ENCODE measurements at regions not wholly inside any gene's neighbourhood (a gene's known extent, or its start where the extent isn't known, plus 50 kb on each side); places are given as distances from the start of the nearest gene placed in this dataset.
A peak's percentile ranks its signal among the peaks of the same experiment; 100 is the strongest.

DNA sequence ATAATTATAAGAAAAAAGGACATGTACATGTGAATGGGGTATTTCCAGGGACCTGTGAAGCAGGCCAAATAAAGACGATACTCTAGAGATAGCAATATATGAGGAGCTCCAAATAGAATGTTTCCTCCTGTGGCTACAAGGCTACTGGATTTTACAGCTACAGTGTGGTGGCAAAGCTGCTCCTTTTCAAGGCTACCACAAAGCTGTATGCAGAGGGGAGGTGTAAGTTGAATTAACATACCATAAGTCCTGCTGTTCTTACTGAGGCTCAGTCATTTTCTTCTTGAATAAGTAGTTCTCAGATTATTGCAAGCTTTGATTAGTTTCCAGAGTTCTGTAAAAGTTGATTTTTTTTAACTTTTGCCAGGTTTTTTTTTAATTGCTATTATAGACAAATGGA, 1184.6 kb upstream of the EPHA6 start:
- Mint-ChIP-seq H3K9me3 (no peaks in the 10 kb centered on the region), H3K4me3 (no peak overlapping the region), H3K36me3 (no peaks in the 10 kb centered on the region), H3K27me3 (ENCODE audit: low read depth) (no peaks in the 10 kb centered on the region), H3K27ac (no peak overlapping the region), H3K4me1 (peaks cover 39% of the 10 kb centered on the region)
- TF ChIP-seq, protein P1, sequence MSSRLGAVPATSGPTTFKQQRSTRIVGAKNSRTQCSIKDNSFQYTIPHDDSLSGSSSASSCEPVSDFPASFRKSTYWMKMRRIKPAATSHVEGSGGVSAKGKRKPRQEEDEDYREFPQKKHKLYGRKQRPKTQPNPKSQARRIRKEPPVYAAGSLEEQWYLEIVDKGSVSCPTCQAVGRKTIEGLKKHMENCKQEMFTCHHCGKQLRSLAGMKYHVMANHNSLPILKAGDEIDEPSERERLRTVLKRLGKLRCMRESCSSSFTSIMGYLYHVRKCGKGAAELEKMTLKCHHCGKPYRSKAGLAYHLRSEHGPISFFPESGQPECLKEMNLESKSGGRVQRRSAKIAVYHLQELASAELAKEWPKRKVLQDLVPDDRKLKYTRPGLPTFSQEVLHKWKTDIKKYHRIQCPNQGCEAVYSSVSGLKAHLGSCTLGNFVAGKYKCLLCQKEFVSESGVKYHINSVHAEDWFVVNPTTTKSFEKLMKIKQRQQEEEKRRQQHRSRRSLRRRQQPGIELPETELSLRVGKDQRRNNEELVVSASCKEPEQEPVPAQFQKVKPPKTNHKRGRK (CRISPR knock-in tag; IDR thresholded peaks at IDR 0.05; ENCODE audit: borderline replicate concordance): no peak
- no peak for TF ChIP-seq FOXP1 (CRISPR knock-in tag; IDR thresholded peaks at IDR 0.05; ENCODE audit: borderline replicate concordance)
- no peak for TF ChIP-seq RORB (CRISPR knock-in tag; IDR thresholded peaks at IDR 0.05)
- TF ChIP-seq, protein P2, sequence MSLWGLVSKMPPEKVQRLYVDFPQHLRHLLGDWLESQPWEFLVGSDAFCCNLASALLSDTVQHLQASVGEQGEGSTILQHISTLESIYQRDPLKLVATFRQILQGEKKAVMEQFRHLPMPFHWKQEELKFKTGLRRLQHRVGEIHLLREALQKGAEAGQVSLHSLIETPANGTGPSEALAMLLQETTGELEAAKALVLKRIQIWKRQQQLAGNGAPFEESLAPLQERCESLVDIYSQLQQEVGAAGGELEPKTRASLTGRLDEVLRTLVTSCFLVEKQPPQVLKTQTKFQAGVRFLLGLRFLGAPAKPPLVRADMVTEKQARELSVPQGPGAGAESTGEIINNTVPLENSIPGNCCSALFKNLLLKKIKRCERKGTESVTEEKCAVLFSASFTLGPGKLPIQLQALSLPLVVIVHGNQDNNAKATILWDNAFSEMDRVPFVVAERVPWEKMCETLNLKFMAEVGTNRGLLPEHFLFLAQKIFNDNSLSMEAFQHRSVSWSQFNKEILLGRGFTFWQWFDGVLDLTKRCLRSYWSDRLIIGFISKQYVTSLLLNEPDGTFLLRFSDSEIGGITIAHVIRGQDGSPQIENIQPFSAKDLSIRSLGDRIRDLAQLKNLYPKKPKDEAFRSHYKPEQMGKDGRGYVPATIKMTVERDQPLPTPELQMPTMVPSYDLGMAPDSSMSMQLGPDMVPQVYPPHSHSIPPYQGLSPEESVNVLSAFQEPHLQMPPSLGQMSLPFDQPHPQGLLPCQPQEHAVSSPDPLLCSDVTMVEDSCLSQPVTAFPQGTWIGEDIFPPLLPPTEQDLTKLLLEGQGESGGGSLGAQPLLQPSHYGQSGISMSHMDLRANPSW (CRISPR knock-in tag; conservative IDR thresholded peaks at IDR 0.05; ENCODE audit: low read depth): no peak
- TF ChIP-seq FOXJ3 (CRISPR knock-in tag; IDR thresholded peaks at IDR 0.05; ENCODE audit: borderline replicate concordance): no peak
- no peak for TF ChIP-seq GABPB1 (CRISPR knock-in tag; IDR thresholded peaks at IDR 0.05)
- TF ChIP-seq, protein P3, sequence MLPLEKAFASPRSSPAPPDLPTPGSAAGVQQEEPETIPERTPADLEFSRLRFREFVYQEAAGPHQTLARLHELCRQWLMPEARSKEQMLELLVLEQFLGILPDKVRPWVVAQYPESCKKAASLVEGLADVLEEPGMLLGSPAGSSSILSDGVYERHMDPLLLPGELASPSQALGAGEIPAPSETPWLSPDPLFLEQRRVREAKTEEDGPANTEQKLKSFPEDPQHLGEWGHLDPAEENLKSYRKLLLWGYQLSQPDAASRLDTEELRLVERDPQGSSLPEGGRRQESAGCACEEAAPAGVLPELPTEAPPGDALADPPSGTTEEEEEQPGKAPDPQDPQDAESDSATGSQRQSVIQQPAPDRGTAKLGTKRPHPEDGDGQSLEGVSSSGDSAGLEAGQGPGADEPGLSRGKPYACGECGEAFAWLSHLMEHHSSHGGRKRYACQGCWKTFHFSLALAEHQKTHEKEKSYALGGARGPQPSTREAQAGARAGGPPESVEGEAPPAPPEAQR (CRISPR knock-in tag; IDR thresholded peaks at IDR 0.05): no peak
- TF ChIP-seq, protein P4, sequence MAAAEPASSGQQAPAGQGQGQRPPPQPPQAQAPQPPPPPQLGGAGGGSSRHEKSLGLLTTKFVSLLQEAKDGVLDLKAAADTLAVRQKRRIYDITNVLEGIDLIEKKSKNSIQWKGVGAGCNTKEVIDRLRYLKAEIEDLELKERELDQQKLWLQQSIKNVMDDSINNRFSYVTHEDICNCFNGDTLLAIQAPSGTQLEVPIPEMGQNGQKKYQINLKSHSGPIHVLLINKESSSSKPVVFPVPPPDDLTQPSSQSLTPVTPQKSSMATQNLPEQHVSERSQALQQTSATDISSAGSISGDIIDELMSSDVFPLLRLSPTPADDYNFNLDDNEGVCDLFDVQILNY (CRISPR knock-in tag; IDR thresholded peaks at IDR 0.05): no peak
- no peak for TF ChIP-seq ZNF263 (CRISPR knock-in tag; IDR thresholded peaks at IDR 0.05; ENCODE audit: low read depth)
- TF ChIP-seq JAZF1 (CRISPR knock-in tag; IDR thresholded peaks at IDR 0.05): no peak
- no peak for TF ChIP-seq ELF4 (CRISPR knock-in tag; IDR thresholded peaks at IDR 0.05; ENCODE audit: low read depth)
- TF ChIP-seq ZNF219 (CRISPR knock-in tag; IDR thresholded peaks at IDR 0.05; ENCODE audit: borderline replicate concordance): no peak
- TF ChIP-seq, protein P5, sequence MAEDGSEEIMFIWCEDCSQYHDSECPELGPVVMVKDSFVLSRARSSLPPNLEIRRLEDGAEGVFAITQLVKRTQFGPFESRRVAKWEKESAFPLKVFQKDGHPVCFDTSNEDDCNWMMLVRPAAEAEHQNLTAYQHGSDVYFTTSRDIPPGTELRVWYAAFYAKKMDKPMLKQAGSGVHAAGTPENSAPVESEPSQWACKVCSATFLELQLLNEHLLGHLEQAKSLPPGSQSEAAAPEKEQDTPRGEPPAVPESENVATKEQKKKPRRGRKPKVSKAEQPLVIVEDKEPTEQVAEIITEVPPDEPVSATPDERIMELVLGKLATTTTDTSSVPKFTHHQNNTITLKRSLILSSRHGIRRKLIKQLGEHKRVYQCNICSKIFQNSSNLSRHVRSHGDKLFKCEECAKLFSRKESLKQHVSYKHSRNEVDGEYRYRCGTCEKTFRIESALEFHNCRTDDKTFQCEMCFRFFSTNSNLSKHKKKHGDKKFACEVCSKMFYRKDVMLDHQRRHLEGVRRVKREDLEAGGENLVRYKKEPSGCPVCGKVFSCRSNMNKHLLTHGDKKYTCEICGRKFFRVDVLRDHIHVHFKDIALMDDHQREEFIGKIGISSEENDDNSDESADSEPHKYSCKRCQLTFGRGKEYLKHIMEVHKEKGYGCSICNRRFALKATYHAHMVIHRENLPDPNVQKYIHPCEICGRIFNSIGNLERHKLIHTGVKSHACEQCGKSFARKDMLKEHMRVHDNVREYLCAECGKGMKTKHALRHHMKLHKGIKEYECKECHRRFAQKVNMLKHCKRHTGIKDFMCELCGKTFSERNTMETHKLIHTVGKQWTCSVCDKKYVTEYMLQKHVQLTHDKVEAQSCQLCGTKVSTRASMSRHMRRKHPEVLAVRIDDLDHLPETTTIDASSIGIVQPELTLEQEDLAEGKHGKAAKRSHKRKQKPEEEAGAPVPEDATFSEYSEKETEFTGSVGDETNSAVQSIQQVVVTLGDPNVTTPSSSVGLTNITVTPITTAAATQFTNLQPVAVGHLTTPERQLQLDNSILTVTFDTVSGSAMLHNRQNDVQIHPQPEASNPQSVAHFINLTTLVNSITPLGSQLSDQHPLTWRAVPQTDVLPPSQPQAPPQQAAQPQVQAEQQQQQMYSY (CRISPR knock-in tag; IDR thresholded peaks at IDR 0.05): no peak
- no peak for TF ChIP-seq ZNF317 (CRISPR knock-in tag; IDR thresholded peaks at IDR 0.05; ENCODE audit: borderline replicate concordance, low read depth)
- no peak for TF ChIP-seq NFE2L1 (CRISPR knock-in tag; IDR thresholded peaks at IDR 0.05)
- no peak for TF ChIP-seq ZNF416 (CRISPR knock-in tag; IDR thresholded peaks at IDR 0.05)
- TF ChIP-seq ZNF232 (CRISPR knock-in tag; IDR thresholded peaks at IDR 0.05): no peak
- TF ChIP-seq CREM (CRISPR knock-in tag; IDR thresholded peaks at IDR 0.05): no peak
- TF ChIP-seq, protein P6, sequence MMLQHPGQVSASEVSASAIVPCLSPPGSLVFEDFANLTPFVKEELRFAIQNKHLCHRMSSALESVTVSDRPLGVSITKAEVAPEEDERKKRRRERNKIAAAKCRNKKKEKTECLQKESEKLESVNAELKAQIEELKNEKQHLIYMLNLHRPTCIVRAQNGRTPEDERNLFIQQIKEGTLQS (CRISPR knock-in tag; conservative IDR thresholded peaks at IDR 0.05): no peak
- DNase-seq (ENCODE audit: low spot score) (peak; percentile 11), ATAC-seq (peak; percentile 91)
- CTCF ChIA-PET: no interaction called here
- POLR2A ChIA-PET: no interaction called here

Measured in WTC11 (cell line).